Lung (tissue), 11 donors: ENCODE measurements at regions not wholly inside any gene's neighbourhood (a gene's known extent, or its start where the extent isn't known, plus 50 kb on each side); places are given as distances from the start of the nearest gene placed in this dataset.

Experiments
- ATAC-seq: fragments of 200-7000 bp; cut with Tn5 transposase; one replicate; pipeline ENCODE4 v1.9.1; 2020; ENCODE audit warnings: moderate number of reproducible peaks; ENCODE audit not compliant: insufficient read depth, low FRiP score
- DNase-seq, 3 donors: peaks; one replicate each; pipeline ENCODE4 v3.0.0-alpha.2; 2013 to 2017
- H3K27ac ChIP-seq, 2 donors: one replicate each; pipeline ENCODE4 v1.5.1; 2013; ENCODE audit warnings: mild to moderate bottlenecking in 2 of 2, moderate library complexity in 2 of 2, control low read depth in 1 of 2, inconsistent platforms in 1 of 2, low read depth in 1 of 2, low read length in 1 of 2
- H3K27me3 ChIP-seq, 3 donors: one replicate each; pipeline ENCODE4 v1.5.1; 2013; ENCODE audit warnings: low read length in 2 of 3; ENCODE audit not compliant: control insufficient read depth in 3 of 3, insufficient read depth in 3 of 3
- H3K36me3 ChIP-seq, 4 donors: one replicate each; pipeline ENCODE4 v1.5.1; 2013; ENCODE audit warnings: low read length in 4 of 4, mild to moderate bottlenecking in 1 of 4, moderate library complexity in 1 of 4; ENCODE audit not compliant: control insufficient read depth in 4 of 4, insufficient read depth in 4 of 4
- H3K4me1 ChIP-seq, 5 donors: one replicate each; pipeline ENCODE4 v1.5.1; 2013; ENCODE audit warnings: low read length in 5 of 5, mild to moderate bottlenecking in 2 of 5, moderate library complexity in 1 of 5; ENCODE audit not compliant: control insufficient read depth in 5 of 5, insufficient read depth in 5 of 5
- H3K4me3 ChIP-seq: one replicate; pipeline ENCODE4 v1.5.1; 2013; ENCODE audit warnings: mild to moderate bottlenecking, control low read depth, moderate library complexity
- H3K9ac ChIP-seq, 2 donors: one replicate each; pipeline ENCODE4 v1.5.1; 2013; ENCODE audit warnings: low read length in 2 of 2, control low read depth in 1 of 2; ENCODE audit not compliant: insufficient read depth in 1 of 2
- H3K9me3 ChIP-seq, 4 donors: one replicate each; pipeline ENCODE4 v1.5.1; 2013; ENCODE audit warnings: low read length in 3 of 4, mild to moderate bottlenecking in 1 of 4, moderate library complexity in 1 of 4; ENCODE audit not compliant: control insufficient read depth in 4 of 4, insufficient read depth in 3 of 4
- CTCF ChIP-seq: IDR thresholded peaks from 2 replicates; pipeline ENCODE4 v1.5.1; 2012; ENCODE audit warnings: mild to moderate bottlenecking; ENCODE audit errors: control extremely low read depth, extremely low read depth
- WGBS, 2 donors: extraction: QIAGEN DNeasy Blood & Tissue Kit; methylation state at CpG; one replicate each; pipeline ENCODE4 v1.1.7; 2013; 5-methylcytosine and 5-hydroxymethylcytosine counted together
- donor health status: control.
- donor health status: control.
- donor health status: Bipolar disorder and iron deficiency.
- donor health status: healthy.
- donor health status: DM: yes; HTN: yes; CAD: no.

GRCh38 chr9:119003201-119003611, 366.0 kb downstream of the BRINP1 start:
- H3K9ac ChIP-seq = no peak overlapping the region
- ATAC-seq = no peak
- H3K4me1 ChIP-seq = peaks cover 0 to 9% (median 0%) of the 10 kb centered on the region in 5 donors
- H3K4me3 ChIP-seq = no peak overlapping the region
- peak overlapping the region; percentile 11 to 36 for H3K27ac ChIP-seq
- H3K9me3 ChIP-seq = no peaks in the 10 kb centered on the region
- H3K36me3 ChIP-seq = no peaks in the 10 kb centered on the region
- H3K27me3 ChIP-seq = no peaks in the 10 kb centered on the region
- TF ChIP-seq CTCF = no peak
- no peak for DNase-seq

- H3K27ac ChIP-seq = peak overlapping the region in 1 of 2 donors; percentile 60
- no peak for TF ChIP-seq CTCF
- H3K9me3 ChIP-seq = no peaks in the 10 kb centered on the region
- WGBS, 2 donors = 70 to 83% methylated on average over 2 of the region's 2 CpGs
- no peak for ATAC-seq
- no peak for DNase-seq
- no peak overlapping the region for H3K4me3 ChIP-seq
- H3K4me1 ChIP-seq = peaks cover 0 to 9% (median 0%) of the 10 kb centered on the region in 5 donors
- H3K9ac ChIP-seq = no peak overlapping the region
- no peaks in the 10 kb centered on the region for H3K36me3 ChIP-seq
- H3K27me3 ChIP-seq = no peaks in the 10 kb centered on the region
Measured at GRCh38 chr9:119003882-119004617, 365.2 kb downstream of the BRINP1 start.

- TF ChIP-seq CTCF = no peak
- no peak overlapping the region for H3K9ac ChIP-seq
- peak in 1 of 3 donors; percentile 9 for DNase-seq
- no peaks in the 10 kb centered on the region for H3K36me3 ChIP-seq
- H3K4me1 ChIP-seq = peaks cover 0 to 9% (median 0%) of the 10 kb centered on the region in 5 donors
- ATAC-seq = peak; percentile 37
- no peaks in the 10 kb centered on the region for H3K9me3 ChIP-seq
- WGBS, 2 donors = 50 to 60% methylated on average over 2 of the region's 2 CpGs
- H3K27ac ChIP-seq = peak overlapping the region in 1 of 2 donors; percentile 91
- H3K27me3 ChIP-seq = no peaks in the 10 kb centered on the region
- H3K4me3 ChIP-seq = no peak overlapping the region
Measured at GRCh38 chr9:119004618-119004990, 364.6 kb downstream of the BRINP1 start.

- 79 to 94% methylated on average over 2 of the region's 2 CpGs for WGBS, 2 donors
- H3K4me1 ChIP-seq = peaks cover 0 to 9% (median 0%) of the 10 kb centered on the region in 5 donors
- no peak overlapping the region for H3K4me3 ChIP-seq
- ATAC-seq (no peak), DNase-seq (no peak)
- no peak overlapping the region for H3K9ac ChIP-seq
- TF ChIP-seq CTCF = no peak
- H3K27ac ChIP-seq = peak overlapping the region; percentile 75 to 91
- no peaks in the 10 kb centered on the region for H3K36me3 ChIP-seq
- no peaks in the 10 kb centered on the region for H3K9me3 ChIP-seq
- H3K27me3 ChIP-seq = no peaks in the 10 kb centered on the region
Measured at GRCh38 chr9:119005162-119005561, 364.1 kb downstream of the BRINP1 start.
